Effector CD4-positive, alpha-beta T cell (primary cell): ENCODE measurements at regions not wholly inside any gene's neighbourhood (a gene's known extent, or its start where the extent isn't known, plus 50 kb on each side); places are given as distances from the start of the nearest gene placed in this dataset.
"Not testable (repeated sequence)": the region's sequence is repeated elsewhere in the genome, so short reads cannot be mapped to it uniquely, and the experiment has no call there.

ENCODE experiments used
- DNase-seq: peaks from one replicate; pipeline ENCODE4 v3.0.0-alpha.2; 2020

- DNase-seq = no peak
These were observed 50.9 kb downstream of the ANXA2R start for GRCh38 chr5:42989190-42989589.

GRCh38 chr5:42988568-42988967, 51.6 kb downstream of the ANXA2R start:
- no peak for DNase-seq

GRCh38 chr5:42985129-42986037, 54.7 kb downstream of the ANXA2R start:
- no peak for DNase-seq

- DNase-seq = no peak
These were observed 55.8 kb downstream of the ANXA2R start for GRCh38 chr5:42984307-42984706.

GRCh38 chr5:42982107-42982622, 58.0 kb downstream of the ANXA2R start:
- no peak for DNase-seq

GRCh38 chr5:42981417-42982106, 58.6 kb downstream of the ANXA2R start:
- DNase-seq = not testable (repeated sequence)

GRCh38 chr5:42981015-42981414, 59.1 kb downstream of the ANXA2R start:
- not testable (repeated sequence) for DNase-seq

- not testable (repeated sequence) for DNase-seq
These were observed 59.7 kb downstream of the ANXA2R start for GRCh38 chr5:42980391-42980790.

GRCh38 chr5:42979242-42979641, 60.9 kb downstream of the ANXA2R start:
- not testable (repeated sequence) for DNase-seq

- DNase-seq = no peak
These were observed 65.6 kb downstream of the ANXA2R start for GRCh38 chr5:42974536-42974935.

- DNase-seq = no peak
These were observed 69.2 kb downstream of the ANXA2R start for GRCh38 chr5:42970636-42971559.

- DNase-seq = no peak
These were observed 74.2 kb downstream of the ANXA2R start for GRCh38 chr5:42965934-42966333.

GRCh38 chr5:42963412-42963811, 76.7 kb downstream of the ANXA2R start:
- no peak for DNase-seq

GRCh38 chr5:42962124-42962523, 78.0 kb downstream of the ANXA2R start:
- DNase-seq = no peak

GRCh38 chr5:42960506-42960905, 79.6 kb downstream of the ANXA2R start:
- no peak for DNase-seq

GRCh38 chr5:42956551-42956950, 83.6 kb downstream of the ANXA2R start:
- no peak for DNase-seq

- DNase-seq = no peak
These were observed 87.1 kb downstream of the ANXA2R start for GRCh38 chr5:42953041-42953440.

- DNase-seq = no peak
These were observed 87.5 kb downstream of the ANXA2R start for GRCh38 chr5:42952578-42952974.

GRCh38 chr5:42951293-42951840, 88.8 kb downstream of the ANXA2R start:
- DNase-seq = peak; percentile 76

GRCh38 chr5:42950456-42951292, 89.4 kb downstream of the ANXA2R start:
- DNase-seq = peak; percentile 64

- DNase-seq = no peak
These were observed 90.0 kb downstream of the ANXA2R start for GRCh38 chr5:42950116-42950455.
